NCI-H2227 (cell line): ENCODE measurements at regions not wholly inside any gene's neighbourhood (a gene's known extent, or its start where the extent isn't known, plus 50 kb on each side); places are given as distances from the start of the nearest gene placed in this dataset.
"Not testable (repeated sequence)": the region's sequence is repeated elsewhere in the genome, so short reads cannot be mapped to it uniquely, and the experiment has no call there.

ENCODE experiments used
- DNase-seq: peaks from one replicate; lab custom pipeline; 2025; ENCODE audit not compliant: unreplicated experiment; lab: John Stamatoyannopoulos, UW

DNA sequence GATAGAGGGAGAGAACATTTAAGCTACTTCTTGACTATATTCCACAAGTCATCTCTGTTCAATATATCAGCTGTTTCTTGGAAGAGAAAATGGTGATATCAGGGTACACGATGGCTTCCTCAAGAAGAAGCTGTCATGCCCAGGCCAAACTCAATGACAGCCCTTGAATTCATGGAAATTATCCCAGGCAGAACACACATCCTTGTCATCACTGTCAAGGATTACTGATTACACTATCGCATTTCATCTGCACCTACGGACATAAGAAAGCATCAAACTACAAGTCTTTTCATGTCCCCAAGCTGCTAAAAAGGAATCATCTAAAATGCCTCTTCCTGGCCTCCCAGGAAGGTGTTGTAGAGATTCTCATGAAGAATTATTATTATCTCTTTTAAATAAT, 165.2 kb upstream of the SLC7A11 start:
- DNase-seq: no peak

DNA sequence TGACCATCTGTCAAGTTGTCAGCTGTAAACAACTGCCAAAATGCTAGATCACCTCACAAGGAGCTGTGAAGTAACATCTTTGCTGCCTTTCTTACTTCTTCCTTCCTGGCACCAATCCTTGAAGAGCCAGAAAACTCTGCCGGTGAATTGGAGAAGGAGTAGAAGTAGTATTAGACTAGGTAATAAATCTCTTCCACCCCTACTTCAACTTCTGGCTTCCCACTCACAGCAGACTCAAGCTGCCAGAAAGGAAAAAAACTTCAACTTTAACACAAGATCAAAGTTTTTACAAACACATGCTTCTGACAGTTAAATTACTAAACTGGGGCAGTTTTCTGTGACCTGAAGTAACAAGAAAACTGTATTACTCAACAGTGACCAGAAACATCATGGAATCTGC, 164.7 kb upstream of the SLC7A11 start:
- no peak for DNase-seq

DNA sequence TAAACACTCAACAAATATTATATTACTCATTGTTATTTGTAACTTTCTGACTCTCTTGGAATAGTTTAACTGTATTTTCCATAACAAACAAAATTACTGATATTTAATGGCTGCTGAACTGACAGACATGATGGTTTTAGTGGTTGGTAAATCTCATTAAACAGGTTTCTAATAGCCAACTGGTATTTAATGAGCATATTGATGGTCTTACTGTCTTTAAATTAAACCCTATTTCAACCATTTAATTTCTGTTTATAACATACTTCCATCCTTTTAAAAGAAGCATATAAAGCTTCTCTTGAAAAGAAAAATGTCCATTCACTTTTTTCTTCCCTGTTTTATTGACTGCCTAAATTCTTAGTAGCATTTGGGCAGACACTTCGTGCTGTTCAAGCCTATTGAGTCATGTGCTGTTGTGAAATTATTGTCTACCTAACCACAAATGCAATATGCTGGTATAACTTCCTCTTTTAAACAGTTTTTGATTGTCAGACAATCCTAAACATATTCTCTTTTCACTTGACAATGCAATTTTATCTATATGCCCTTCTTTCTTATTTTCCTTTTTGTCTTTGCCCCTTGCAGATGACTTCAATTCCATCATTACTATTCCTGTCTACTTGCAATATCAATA, 163.9 kb upstream of the SLC7A11 start:
- DNase-seq: no peak

DNA sequence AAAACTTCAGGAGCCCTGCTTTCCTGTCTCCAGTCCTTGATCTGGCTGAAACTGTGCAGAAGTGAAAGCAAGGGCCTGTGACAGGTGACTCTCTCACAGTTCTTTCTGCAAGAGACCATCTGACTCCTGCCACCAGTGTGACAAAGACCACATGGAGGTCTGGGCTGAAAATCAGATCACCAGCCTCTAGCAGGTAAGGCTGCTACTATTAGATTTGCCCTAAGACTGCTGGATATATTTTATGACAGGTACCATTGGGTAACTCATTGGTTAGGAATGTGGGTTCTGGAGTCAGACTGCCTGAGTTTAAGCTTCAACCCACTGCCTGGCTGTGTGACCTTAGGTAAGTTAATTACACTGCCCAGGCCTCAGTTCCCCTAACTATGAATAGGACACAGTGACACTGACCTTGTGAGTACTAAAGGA, 163.3 kb upstream of the SLC7A11 start:
- no peak for DNase-seq

DNA sequence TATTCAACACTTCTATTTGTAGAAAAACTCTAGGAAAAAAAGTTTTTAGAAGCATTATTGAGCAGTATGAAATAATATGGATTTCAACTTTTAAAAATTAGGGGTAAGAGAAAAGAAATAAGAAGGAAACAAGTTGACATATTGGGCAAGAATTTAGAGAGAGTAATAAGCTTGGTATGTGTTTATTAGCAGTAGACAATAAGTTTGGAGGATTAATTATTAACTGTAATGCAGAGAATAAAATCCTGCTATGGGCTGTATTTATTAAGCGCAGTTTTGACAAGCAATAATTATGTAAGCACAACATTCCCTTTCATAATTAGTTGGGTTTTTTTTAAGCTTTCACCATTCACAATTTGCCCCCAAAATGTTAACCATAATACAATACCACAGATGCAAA, 162.7 kb upstream of the SLC7A11 start:
- no peak for DNase-seq

DNA sequence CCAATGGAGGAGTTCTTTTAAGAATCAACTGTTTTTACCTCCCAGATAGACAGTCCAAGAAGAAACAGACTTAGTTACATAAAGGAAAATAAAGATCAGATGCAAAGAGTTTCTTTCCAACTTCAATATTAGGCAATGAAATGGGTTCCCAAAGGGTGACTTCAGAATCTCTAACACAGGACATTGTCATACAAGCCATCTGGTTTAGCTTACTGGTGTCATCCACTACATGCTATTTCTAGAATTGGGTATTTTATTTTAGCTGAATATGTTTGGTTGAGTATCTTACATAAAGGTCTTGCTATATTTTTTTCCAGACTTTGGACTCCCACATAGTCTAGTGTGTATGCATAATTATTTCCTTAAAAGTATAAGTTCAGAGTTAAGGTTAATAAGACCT, 162.1 kb upstream of the SLC7A11 start:
- DNase-seq: no peak

DNA sequence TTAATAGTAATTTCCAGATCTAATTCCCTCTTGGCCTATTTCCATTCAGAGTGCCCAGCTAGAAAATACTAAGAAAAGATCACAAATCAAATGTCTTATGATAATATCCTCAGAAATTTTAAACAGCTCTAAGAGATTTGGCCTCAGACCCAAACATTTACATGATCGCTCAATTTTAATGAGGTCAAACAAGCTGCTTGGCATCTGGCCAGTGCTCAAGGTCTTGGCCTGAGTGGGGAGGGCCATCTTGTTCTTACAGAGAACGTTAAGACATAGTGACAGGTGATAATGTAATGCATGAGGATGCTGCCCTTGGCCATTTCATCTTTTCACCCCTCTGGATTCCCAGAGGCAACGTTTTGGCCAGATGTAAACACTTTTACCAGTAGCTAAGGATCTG, 159.2 kb upstream of the SLC7A11 start:
- DNase-seq: no peak

DNA sequence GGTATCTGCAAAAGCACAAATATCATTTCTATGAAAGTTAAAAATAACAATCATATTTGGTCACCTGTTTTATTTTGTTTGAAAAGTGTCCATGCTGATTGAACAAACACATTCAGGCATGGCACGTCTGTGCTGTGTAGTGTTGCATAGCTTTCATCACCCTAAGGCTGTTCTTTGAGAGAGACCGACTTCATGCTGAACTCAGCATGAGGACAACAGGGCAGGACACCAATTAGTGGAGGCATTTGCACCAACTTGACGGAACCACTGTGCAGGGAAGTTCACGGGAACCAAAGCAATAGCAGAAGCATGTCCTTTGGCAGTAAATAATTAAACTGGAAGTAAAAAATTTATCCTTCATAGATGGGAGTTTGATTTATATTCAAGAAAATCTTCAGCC, 158.4 kb upstream of the SLC7A11 start:
- no peak for DNase-seq

DNA sequence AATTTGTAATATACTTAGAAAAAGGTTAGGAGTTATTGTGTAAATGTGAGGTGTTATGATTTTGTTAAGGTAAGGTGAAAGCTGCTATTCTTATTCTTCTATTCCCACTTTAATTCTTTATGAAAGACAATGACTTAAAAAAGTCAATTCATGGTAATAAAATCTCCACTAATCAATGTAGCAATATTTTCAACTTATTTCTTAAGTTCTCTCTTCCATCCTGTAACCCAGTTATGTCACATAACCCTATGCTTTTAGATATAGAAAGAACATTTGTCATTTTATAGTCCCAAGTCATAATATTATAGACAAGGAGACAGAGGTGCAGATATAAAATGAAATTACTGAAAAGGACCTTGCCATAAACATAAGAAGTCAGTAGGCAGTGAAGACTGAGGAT, 157.9 kb upstream of the SLC7A11 start:
- DNase-seq: no peak

DNA sequence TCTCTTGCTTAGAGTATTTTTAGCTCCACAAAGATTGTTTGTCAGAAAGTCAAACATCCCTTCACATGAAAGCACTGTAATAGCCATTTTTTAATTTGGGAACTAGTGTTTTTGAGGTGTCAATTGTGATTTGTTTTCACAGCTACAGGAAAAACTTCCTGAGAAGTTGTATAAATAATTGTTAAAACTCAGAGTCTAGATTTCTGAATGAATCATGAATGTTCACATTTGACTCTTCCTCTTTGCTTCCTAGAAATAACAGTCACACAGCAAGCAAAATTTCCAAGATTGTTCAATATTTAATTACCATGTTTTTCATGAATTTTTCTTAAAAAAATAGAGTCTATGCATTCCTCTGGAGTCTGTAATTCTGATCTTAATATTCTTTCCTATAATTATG, 156.9 kb upstream of the SLC7A11 start:
- no peak for DNase-seq

DNA sequence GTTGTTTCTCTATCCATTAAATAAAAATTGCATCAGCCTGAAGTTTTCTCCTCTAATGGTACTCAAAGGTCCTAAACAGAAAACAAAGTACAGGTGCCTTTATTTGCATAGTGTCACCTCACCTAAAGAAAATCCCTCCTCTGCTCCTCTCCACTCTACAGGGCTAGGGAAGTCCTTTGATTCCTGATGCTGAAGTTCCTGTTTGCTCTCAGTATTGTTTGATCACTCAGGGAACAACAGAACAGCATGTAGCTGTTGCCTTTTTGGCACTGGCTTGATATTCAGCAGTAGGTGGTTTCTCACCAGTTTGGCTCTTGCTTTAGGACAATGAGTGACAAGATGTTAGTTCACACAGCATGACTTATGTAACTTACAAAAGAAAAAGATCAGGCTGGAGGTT, 156.2 kb upstream of the SLC7A11 start:
- no peak for DNase-seq

DNA sequence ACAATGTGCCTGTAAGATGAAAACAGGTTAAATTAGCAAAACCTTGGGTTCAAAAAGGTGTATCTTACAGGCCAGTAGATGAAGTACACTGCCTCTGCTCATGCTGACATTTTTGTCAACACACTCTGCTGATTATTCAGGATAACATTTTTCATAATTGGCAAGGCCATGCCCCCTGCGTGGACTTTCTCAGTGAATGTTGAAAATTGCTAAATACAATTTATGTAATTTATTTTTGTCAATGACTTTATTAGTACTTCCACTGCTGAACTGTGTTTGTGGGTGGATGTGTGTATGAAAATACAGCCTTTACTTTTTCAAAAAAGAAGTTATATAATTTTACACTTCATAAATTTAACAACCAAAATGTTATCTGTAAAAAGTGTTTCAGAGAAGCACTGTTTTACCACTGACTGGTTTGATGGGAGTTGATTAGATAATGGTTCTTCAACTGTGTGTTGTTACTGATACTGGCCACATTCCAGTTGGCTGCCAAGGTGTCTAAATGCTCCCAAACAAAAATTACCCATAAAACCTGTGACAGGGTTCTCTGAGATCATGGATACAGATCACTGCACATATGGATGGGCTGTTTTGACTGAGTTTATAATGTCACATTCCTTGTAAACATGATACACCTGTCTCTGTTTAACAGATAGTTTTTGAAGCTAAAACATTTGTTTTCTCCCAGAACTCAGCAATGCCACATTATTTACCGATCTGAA, 151.9 kb upstream of the SLC7A11 start:
- DNase-seq: no peak

DNA sequence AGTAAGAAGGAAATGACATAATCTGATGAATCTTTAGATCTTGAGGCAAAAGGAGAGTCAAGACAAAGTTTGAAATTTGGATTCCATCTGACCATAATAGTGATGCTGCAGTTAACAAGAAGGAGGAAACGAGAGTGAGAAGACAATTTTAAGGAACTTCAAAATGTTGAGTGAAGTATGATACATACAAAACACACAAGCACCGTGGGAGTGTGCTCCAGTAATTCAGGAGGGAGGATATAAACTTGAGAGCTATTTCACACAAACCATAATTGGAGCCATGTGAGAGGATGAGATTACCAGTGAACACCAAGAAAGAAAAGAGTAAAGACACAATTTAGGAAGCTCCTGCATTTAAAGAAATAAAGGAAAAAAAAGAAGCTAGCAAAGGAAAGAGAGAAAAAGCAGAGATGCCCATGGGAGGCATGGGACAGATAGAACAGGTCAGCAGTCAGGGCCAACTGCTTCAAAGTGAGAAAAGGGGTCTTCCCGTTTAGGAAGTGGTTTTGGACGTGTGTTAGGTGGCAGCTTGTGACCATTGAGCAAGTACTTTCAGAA, 150.7 kb upstream of the SLC7A11 start:
- no peak for DNase-seq

DNA sequence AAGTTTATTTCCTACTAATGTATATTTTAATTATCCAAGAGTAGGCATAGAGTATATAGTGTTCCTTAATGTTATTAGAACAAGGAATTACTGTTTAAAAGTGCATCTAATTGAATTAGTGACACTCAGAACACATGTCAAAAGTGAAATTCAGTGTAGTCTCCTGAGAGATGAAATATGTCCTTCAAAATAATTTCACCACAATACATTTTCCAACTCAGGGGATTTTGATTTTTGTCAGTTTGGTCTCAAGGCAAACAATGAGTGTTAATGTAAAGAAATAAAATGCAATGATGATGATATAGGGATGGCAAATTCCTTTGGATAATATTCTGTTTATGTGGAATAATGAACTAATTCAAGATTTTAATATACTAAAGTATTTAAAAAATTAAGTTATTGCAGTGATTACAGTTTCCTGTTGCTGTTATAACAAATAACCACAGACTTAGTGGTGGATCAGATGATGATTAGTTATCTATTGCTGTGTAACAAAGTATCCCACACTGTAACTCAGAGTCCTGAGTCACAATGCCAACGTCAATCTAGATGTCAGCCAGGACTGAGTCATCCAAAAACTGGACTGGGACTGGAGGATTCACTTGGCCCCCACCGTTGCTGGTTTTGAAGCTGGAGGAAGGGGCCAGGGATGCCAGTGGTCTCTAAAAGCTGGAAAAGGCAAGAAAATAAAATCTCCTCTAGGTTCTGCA, 148.0 kb upstream of the SLC7A11 start:
- no peak for DNase-seq

DNA sequence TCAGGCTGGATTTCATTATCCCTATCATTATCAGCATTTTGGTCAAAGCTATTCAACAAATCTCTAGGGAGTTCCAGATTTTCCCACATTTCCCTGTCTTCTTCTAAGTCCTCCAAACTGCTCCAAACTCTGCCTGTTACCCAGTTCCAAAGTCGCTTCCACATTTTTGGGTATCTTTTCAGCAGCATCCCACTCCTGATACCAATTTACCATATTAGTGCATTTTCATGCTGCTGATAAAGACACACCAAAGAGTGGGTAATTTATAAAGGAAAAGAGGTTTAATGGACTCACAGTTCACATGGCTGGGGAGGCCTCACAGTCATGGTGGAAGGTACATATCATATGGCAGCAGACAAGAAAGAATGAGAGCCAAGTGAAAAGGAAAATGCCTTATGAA, 132.8 kb upstream of the SLC7A11 start:
- DNase-seq: no peak

DNA sequence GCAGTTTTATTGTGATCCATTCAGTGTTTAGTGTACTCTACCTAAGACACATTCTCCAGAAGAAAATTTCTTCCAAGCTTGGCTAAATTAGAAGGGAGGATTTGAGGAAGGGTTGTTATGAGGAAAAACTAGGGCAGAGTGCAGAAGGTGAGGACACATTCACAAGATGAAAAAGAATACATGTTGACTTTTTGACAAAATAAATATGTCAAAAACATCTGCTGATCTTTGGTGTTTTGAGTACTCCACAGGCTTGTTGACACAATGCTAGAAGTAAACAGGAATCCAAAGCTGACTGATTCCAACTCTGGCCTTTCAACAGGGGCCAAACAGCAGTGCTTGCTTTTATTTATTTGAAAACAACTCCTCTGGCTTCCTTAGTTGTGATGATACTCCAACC, 125.8 kb upstream of the SLC7A11 start:
- DNase-seq: no peak

DNA sequence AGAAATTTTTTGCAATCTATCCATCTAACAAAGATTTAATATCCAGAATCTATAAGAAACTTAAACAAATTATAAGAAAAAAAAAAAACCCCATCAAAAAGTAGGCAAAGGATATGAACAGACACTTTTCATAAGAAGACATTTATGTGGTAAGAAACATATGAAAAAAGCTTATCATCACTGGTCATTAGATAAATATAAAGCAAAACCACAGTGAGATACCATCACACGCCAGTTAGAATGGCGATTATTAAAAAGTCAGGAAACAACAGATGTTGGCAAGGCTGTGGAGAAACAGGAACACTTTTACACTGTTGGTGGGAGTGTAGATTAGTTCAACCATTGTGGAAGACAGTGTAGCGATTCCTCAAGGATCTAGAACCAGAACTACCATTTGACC, 110.3 kb upstream of the SLC7A11 start:
- DNase-seq: not testable (repeated sequence)

DNA sequence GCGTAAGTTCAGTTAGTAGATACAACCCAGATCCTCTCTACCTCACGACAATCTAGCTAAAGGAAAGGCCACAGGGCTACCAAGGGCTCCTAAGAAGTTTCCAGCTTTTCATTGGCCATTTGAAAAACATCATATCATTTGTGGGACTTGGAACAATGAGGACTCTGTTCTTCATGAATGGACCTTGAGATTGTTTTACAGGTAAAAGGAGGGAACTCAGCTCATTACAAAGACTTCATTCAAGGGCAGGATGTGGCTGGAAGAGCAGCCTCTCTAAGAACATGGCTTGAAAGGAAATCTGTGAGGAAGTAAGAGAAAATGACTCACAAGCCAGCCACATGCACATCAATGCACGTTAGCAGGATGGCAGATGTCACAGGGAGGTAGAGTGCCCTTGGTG, 105.9 kb upstream of the SLC7A11 start:
- no peak for DNase-seq

DNA sequence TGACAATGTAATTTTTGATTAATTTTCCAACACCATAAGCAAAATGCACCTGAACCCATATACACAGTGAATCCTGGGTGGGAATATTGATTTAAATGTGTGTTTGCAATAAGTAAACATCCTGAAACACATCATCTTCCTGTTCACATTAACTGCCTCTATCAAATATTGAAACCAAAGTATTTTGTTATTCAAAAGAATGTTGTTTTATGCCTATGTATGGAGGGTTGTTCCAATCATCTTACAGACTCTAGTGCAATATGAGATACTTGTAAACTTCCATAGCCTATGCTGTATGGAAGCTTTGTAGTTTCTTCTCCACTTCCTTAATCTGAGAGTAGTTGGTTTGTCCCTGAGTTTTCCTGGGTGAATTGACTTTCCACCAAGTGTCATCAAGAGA, 105.4 kb upstream of the SLC7A11 start:
- no peak for DNase-seq

DNA sequence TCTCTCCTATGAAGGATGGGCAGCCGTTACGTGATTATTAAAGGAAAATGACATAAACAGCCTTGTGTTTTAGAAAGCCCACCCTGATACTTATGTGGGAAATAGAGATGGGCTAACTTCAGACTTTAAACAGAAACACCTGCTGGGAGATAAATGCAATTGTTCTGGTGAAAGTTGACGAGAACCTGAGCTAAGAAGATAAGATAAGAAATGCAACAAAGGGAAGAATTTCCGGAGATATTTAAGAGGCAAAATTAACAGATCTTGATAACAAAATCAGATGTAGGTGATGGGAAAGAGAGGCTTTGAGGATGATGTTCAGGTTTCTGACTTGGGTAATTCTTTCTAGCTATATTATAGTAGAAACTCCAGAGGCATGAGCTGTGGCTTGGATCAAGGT, 102.7 kb upstream of the SLC7A11 start:
- no peak for DNase-seq

DNA sequence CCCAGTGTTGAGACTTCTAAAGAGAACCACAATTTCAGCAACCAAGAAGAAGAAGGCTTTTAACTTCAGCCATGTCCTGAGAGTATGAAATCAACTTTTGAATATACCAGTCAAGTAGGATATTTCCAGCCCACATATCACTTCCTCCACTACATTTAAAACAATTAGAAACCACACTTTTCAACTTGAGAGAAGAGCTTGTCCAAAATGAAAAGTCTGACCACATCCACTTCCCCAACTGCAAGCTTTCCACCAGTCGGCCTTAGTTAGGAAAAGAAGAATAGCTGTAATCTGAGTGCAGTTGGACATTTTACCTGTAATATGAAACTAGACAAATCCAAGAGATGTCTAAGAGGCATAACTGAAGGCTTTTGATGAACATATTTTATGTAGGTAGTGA, 101.9 kb upstream of the SLC7A11 start:
- DNase-seq: no peak

DNA sequence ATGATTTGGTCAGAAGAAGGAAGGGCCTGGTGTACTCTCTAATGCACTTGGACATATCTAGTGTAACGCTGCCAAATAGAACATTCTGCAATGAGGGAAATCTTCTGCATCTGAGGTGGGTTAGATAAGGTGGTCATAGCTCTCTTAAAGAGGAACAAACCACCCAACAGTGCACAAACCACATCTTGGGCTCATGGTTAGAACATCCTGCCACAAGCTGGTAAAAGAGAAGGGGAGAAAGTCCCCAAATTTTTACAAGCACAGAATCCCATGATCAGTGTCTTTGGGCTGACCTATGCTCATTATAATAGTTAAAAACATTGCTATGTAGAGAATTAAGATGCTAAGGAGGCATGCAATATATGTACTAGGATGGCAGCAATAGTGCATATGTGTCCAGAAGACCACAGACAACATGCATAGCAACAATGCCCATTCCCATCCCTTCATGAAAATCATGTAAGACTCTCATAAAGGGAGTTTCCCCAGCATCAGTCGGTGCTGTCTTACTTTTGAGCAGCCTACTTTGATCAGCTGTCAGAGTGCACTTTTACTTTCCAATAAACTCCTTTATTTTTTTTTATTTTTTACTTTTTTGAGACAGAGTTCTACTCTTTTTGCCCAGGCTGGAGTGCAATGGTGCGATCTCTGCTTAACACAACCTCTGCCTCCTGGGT, 99.7 kb upstream of the SLC7A11 start:
- no peak for DNase-seq
